ENCODE measurements at regions not wholly inside any gene's neighbourhood (a gene's known extent, or its start where the extent isn't known, plus 50 kb on each side); places are given as distances from the start of the nearest gene placed in this dataset.

DNA sequence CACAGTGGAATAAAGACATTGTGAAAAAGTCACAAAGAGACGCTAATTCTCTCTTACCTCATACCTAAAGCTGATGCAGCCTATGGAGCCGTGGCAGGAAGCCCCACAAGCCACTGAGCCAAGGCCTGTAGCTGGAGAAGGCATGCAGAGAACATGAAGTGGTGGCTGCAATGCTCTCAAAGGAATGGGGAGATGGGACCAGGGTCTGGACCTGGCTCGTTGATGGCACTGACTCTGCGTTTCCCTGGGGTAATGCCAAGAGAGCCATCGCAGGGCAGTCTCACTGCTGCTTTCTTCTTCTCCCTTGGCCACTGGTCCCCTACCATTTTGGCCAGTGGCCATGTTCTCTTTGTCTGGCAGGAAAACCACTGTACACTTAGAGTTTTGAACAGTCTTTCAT lies 329.9 kb upstream of the ZMIZ1 start:
- no peaks in the 10 kb centered on the region for H3K9me3 ChIP-seq (ENCODE audit: low read length)
- H3K36me3 ChIP-seq (ENCODE audit: low read depth, low read length), result no peaks in the 10 kb centered on the region
- peaks cover 79% of the 10 kb centered on the region for H3K27me3 ChIP-seq (ENCODE audit: low read length)
- CTCF ChIA-PET, result no interaction called here
- H3K4me3 ChIP-seq (ENCODE audit: low read length), result no peak overlapping the region
- H2AFZ ChIP-seq (ENCODE audit: low read length), result no peak overlapping the region
- H3K4me1 ChIP-seq (ENCODE audit: insufficient read depth, low read length), result no peaks in the 10 kb centered on the region
- H3K9ac ChIP-seq (ENCODE audit: low read length), result no peak overlapping the region
- peaks cover 3% of the 10 kb centered on the region; the same call in 1 of the 2 replicates for H3K9me2 ChIP-seq (replicated peaks; ENCODE audit: low read length)
- no TSS peak for BruUV-seq (replicated peaks)
- POLR2A ChIA-PET (ENCODE audit: unreplicated experiment), result no interaction called here
- H3K4me2 ChIP-seq (ENCODE audit: low read length), result no peak overlapping the region
- TF ChIP-seq, protein P1, sequence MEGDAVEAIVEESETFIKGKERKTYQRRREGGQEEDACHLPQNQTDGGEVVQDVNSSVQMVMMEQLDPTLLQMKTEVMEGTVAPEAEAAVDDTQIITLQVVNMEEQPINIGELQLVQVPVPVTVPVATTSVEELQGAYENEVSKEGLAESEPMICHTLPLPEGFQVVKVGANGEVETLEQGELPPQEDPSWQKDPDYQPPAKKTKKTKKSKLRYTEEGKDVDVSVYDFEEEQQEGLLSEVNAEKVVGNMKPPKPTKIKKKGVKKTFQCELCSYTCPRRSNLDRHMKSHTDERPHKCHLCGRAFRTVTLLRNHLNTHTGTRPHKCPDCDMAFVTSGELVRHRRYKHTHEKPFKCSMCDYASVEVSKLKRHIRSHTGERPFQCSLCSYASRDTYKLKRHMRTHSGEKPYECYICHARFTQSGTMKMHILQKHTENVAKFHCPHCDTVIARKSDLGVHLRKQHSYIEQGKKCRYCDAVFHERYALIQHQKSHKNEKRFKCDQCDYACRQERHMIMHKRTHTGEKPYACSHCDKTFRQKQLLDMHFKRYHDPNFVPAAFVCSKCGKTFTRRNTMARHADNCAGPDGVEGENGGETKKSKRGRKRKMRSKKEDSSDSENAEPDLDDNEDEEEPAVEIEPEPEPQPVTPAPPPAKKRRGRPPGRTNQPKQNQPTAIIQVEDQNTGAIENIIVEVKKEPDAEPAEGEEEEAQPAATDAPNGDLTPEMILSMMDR (conservative IDR thresholded peaks at IDR 0.05; ENCODE audit: low read depth, low read length), result no peak
- TF ChIP-seq EZH2 (IDR thresholded peaks at IDR 0.05; ENCODE audit: low read length, unreplicated experiment) (no peak), EZH2phosphoT487 (IDR thresholded peaks at IDR 0.05; ENCODE audit: borderline replicate concordance, low read length) (no peak)
- H3K27ac ChIP-seq (ENCODE audit: low read length), result no peak overlapping the region
- no peaks in the 10 kb centered on the region for H4K20me1 ChIP-seq (ENCODE audit: low read length)
- ATAC-seq (no peak), DNase-seq (no peak)
- intact Hi-C loops (cut with micrococcal nuclease), result no loop called here
- H3F3A ChIP-seq (ENCODE audit: low read length, unreplicated experiment), result no peaks in the 10 kb centered on the region
- H3K79me2 ChIP-seq (ENCODE audit: low read length), result no peaks in the 10 kb centered on the region

DNA sequence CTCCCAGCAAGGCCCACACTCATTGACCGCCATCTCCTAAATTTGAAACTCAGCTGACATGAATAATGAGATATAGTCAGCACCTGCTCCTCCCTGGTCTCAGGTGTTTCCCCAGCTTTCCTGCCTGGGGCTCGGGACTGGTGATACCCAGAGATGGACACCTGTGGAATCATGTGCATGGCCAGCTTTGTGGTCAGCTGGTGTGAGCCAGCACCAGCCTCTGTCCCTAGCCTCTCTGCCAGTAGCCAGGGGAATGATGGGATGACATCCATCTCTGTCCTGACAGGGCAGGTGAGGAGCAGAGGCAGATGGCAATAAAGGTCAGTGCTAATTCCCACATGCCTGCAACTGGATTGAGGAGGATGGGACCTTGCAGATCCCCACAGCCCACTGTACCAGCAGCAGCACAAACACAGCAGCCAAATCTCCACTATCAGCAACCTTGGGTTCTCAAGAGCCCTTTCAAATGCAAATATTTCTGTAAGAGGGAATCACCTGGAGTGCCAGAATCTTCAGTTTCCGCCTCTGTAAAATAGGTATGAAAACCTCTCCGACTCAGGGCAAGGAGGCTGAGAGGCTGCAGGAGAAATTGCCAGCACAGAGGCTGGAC lies 329.2 kb upstream of the ZMIZ1 start:
- Histone ChIP-seq H3K36me3 (ENCODE audit: low read depth, low read length) (no peaks in the 10 kb centered on the region), H3K9ac (ENCODE audit: low read length) (no peak overlapping the region), H2AFZ (ENCODE audit: low read length) (no peak overlapping the region), H3K79me2 (ENCODE audit: low read length) (no peaks in the 10 kb centered on the region), H3K9me2 (replicated peaks; ENCODE audit: low read length) (peaks cover 3% of the 10 kb centered on the region; the same call in 1 of the 2 replicates), H3F3A (ENCODE audit: low read length, unreplicated experiment) (no peaks in the 10 kb centered on the region), H3K4me3 (ENCODE audit: low read length) (no peak overlapping the region), H3K27ac (ENCODE audit: low read length) (no peak overlapping the region), H4K20me1 (ENCODE audit: low read length) (no peaks in the 10 kb centered on the region), H3K4me1 (ENCODE audit: insufficient read depth, low read length) (no peaks in the 10 kb centered on the region), H3K27me3 (ENCODE audit: low read length) (peaks cover 72% of the 10 kb centered on the region), H3K9me3 (ENCODE audit: low read length) (no peaks in the 10 kb centered on the region), H3K4me2 (ENCODE audit: low read length) (no peak overlapping the region)
- CTCF ChIA-PET, result interaction anchor here (0.9 kb wide), 1 partner anchor 82 kb away, joined by 3 read pairs; no protein-coding TSS in a partner anchor
- TF ChIP-seq EZH2phosphoT487 (IDR thresholded peaks at IDR 0.05; ENCODE audit: borderline replicate concordance, low read length), result no peak
- no peak for ATAC-seq
- no TSS peak for BruUV-seq (replicated peaks)
- no peak for DNase-seq
- POLR2A ChIA-PET (ENCODE audit: unreplicated experiment), result no interaction called here
- intact Hi-C loops (cut with micrococcal nuclease), result no loop called here

DNA sequence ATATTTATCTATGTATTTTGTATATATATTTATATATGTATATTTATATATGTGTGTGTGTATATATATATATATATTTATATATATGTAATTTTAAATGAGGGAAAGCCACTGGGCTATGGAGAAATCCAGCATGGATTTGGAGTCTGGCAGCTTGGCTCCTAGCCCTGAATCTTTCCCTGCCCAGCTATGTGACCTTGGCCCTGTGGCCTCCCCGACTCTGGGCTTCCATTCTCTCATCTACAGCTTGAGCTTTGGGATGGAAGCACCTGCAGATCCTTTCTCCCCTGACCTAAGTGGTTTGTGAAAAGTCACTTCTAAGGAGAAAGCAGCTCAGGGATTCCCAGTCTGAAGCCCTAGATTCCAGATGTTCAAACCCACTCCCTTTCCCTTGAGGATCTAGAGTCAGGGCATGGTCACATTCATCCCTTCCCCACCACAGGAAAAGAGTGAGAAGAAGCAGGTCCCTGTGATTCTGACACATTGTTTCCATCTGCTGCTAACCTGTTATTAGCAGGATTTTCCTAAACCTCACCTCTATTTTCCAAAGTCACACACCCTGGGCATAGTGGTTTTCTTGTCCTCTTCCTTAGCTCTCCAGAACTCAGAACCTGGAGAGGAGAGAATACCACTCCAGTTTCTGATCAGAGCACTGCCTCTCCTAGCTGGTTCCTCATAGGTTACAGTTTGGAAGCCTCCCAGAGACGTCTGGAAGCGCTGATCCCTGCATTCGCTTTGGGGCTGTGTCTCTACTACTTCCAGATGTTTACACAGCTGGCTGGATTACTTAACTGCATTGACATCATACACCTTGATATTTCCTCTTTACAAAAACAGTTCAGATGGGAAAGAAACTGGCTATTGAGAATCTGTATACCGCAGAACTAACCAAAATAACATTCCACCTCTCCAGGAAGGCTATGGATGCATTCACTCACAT lies 327.5 kb upstream of the ZMIZ1 start:
- no peak overlapping the region for H3K27ac ChIP-seq (ENCODE audit: low read length)
- no peak overlapping the region for H3K9ac ChIP-seq (ENCODE audit: low read length)
- H3K27me3 ChIP-seq (ENCODE audit: low read length), result peaks cover 55% of the 10 kb centered on the region
- ChIA-PET CTCF (interaction anchor here (0.6 kb wide), 1 partner anchor 9 kb away, joined by 3 read pairs; no protein-coding TSS in a partner anchor), POLR2A (ENCODE audit: unreplicated experiment) (interaction anchor here (0.5 kb wide), 1 partner anchor 770 kb away, joined by 4 read pairs; no protein-coding TSS in a partner anchor)
- H3K4me3 ChIP-seq (ENCODE audit: low read length), result no peak overlapping the region
- no peaks in the 10 kb centered on the region for H4K20me1 ChIP-seq (ENCODE audit: low read length)
- ATAC-seq, result no peak
- H3F3A ChIP-seq (ENCODE audit: low read length, unreplicated experiment), result no peaks in the 10 kb centered on the region
- no peak overlapping the region for H3K4me2 ChIP-seq (ENCODE audit: low read length)
- intact Hi-C loops (cut with micrococcal nuclease), result no loop called here
- TF ChIP-seq, protein P1 (conservative IDR thresholded peaks at IDR 0.05; ENCODE audit: low read depth, low read length), result no peak
- TF ChIP-seq EZH2 (IDR thresholded peaks at IDR 0.05; ENCODE audit: low read length, unreplicated experiment), result no peak
- TF ChIP-seq EZH2phosphoT487 (IDR thresholded peaks at IDR 0.05; ENCODE audit: borderline replicate concordance, low read length), result no peak
- no peak overlapping the region for H2AFZ ChIP-seq (ENCODE audit: low read length)
- H3K36me3 ChIP-seq (ENCODE audit: low read depth, low read length), result no peaks in the 10 kb centered on the region
- no peaks in the 10 kb centered on the region for H3K9me2 ChIP-seq (replicated peaks; ENCODE audit: low read length)
- peak; percentile 45 for DNase-seq
- no peaks in the 10 kb centered on the region for H3K79me2 ChIP-seq (ENCODE audit: low read length)
- no peaks in the 10 kb centered on the region for H3K4me1 ChIP-seq (ENCODE audit: insufficient read depth, low read length)
- H3K9me3 ChIP-seq (ENCODE audit: low read length), result no peaks in the 10 kb centered on the region
- no TSS peak for BruUV-seq (replicated peaks)

Data from PC-3 (cell line).